H1 (cell line): ENCODE measurements at regions not wholly inside any gene's neighbourhood (a gene's known extent, or its start where the extent isn't known, plus 50 kb on each side); places are given as distances from the start of the nearest gene placed in this dataset.

Experiments
- CTCF ChIA-PET: fragments of 300-600 bp; sonication (Branson Sonifier 250); formaldehyde crosslinking; loops from one replicate; lab custom pipeline; 2021; ENCODE audit not compliant: partially characterized antibody; lab: Charles Lee
- POLR2A ChIA-PET: fragments of 300-600 bp; sonication (Branson Sonifier 250); formaldehyde crosslinking; loops from one replicate; lab custom pipeline; 2021; ENCODE audit warnings: inconsistent platforms; ENCODE audit not compliant: partially characterized antibody; lab: Charles Lee
- DNase-seq, 2 experiments: peaks; one replicate each; pipeline versions ENCODE4 v3.0.0 to v3.0.0-alpha.2; 2010 to 2022; ENCODE audit warnings: low spot score in 2 of 2, low read depth in 1 of 2, mixed read lengths in 1 of 2
- FAIRE-seq: peaks from 2 replicates; lab custom pipeline; 2011; peaks lifted over from hg19 to GRCh38; lab: Jason Lieb, UNC
- H2AFZ ChIP-seq: 2 replicates; pipeline ENCODE4 v1.8.1; 2012; ENCODE audit warnings: low read length, inconsistent platforms
- H2AK5ac ChIP-seq: 2 replicates; pipeline ENCODE4 v1.6.1; 2013; ENCODE audit warnings: low read depth, low read length
- H2BK120ac ChIP-seq: replicated peaks from 2 replicates; pipeline ENCODE3; 2013; ENCODE audit warnings: low read depth, low read length, inconsistent platforms
- H2BK12ac ChIP-seq: 2 replicates; pipeline ENCODE4 v1.6.1; 2013; ENCODE audit warnings: low read depth, low read length
- H2BK15ac ChIP-seq: 2 replicates; pipeline ENCODE4 v1.6.1; 2013; ENCODE audit warnings: low read length
- H2BK20ac ChIP-seq: 2 replicates; pipeline ENCODE4 v1.6.1; 2013; ENCODE audit warnings: low read length
- H2BK5ac ChIP-seq: 2 replicates; pipeline ENCODE4 v1.6.1; 2013; ENCODE audit warnings: low read depth, low read length
- H3K14ac ChIP-seq: 2 replicates; pipeline ENCODE4 v1.6.1; 2013; ENCODE audit warnings: inconsistent platforms; ENCODE audit not compliant: insufficient read length
- H3K18ac ChIP-seq: 2 replicates; pipeline ENCODE4 v1.6.1; 2013; ENCODE audit warnings: low read length; ENCODE audit errors: extremely low read depth
- H3K23ac ChIP-seq: 2 replicates; pipeline ENCODE4 v1.6.1; 2013; ENCODE audit warnings: inconsistent platforms; ENCODE audit not compliant: insufficient read length
- H3K23me2 ChIP-seq: 2 replicates; pipeline ENCODE4 v1.6.1; 2013; ENCODE audit warnings: low read depth, low read length
- H3K27ac ChIP-seq: 2 replicates; pipeline ENCODE4 v1.6.1; 2011; ENCODE audit warnings: low read depth, low read length, inconsistent platforms
- H3K27me3 ChIP-seq, 4 experiments: replicated peaks in 1 of 4; 1 replicate in 1 of 4; 2 replicates in 3 of 4; pipeline versions ENCODE4 v1.6.1 to v1.8.1; 2011 to 2013; ENCODE audit warnings: low read length in 3 of 4, mild to moderate bottlenecking in 3 of 4, inconsistent platforms in 2 of 4, mixed read lengths in 2 of 4, moderate library complexity in 1 of 4; ENCODE audit not compliant: control insufficient read depth in 3 of 4, insufficient read depth in 3 of 4; ENCODE audit errors: extremely low read depth in 1 of 4
- H3K36me3 ChIP-seq, 4 experiments: 2 replicates each; pipeline versions ENCODE4 v1.6.1 to v1.8.1; 2011 to 2013; ENCODE audit warnings: mild to moderate bottlenecking in 4 of 4, low read length in 3 of 4, moderate library complexity in 2 of 4, control low read depth in 1 of 4, inconsistent platforms in 1 of 4; ENCODE audit not compliant: insufficient read depth in 4 of 4, control insufficient read depth in 2 of 4
- H3K4ac ChIP-seq: replicated peaks from 2 replicates; pipeline ENCODE3; 2013; ENCODE audit warnings: low read length, low read depth, mixed read lengths, inconsistent platforms; ENCODE audit not compliant: insufficient read length
- H3K4me1 ChIP-seq, 4 experiments: replicated peaks in 1 of 4; 1 replicate in 1 of 4; 2 replicates in 3 of 4; pipeline versions ENCODE4 v1.6.1 to v1.8.1; 2011 to 2013; ENCODE audit warnings: low read length in 3 of 4, inconsistent platforms in 2 of 4, mixed read lengths in 1 of 4; ENCODE audit not compliant: insufficient read depth in 4 of 4, control insufficient read depth in 3 of 4
- H3K4me2 ChIP-seq, 2 experiments: 2 replicates each; pipeline versions ENCODE4 v1.6.1 to v1.8.1; 2011 to 2013; ENCODE audit warnings: low read depth in 2 of 2, low read length in 2 of 2, control low read depth in 1 of 2, inconsistent platforms in 1 of 2, mild to moderate bottlenecking in 1 of 2; ENCODE audit not compliant: insufficient read depth in 1 of 2
- H3K4me3 ChIP-seq, 4 experiments: fragments of 200-600, 300-600 bp in 1 of 4; sonication (generic), shearing (Covaris generic), sonication (Bioruptor Twin) in 1 of 4; 2 replicates each; pipeline versions ENCODE4 v1.5.1 to v1.8.1; 2011 to 2016; ENCODE audit warnings: low read length in 4 of 4, low read depth in 3 of 4, control low read depth in 2 of 4, inconsistent platforms in 2 of 4, mild to moderate bottlenecking in 2 of 4, mixed read lengths in 1 of 4, moderate library complexity in 1 of 4; ENCODE audit not compliant: insufficient read depth in 2 of 4; ENCODE audit errors: extremely low read depth in 1 of 4
- H3K56ac ChIP-seq: replicated peaks from 2 replicates; pipeline ENCODE3; 2013; ENCODE audit warnings: low read depth, mild to moderate bottlenecking, mixed read lengths, low read length, inconsistent platforms; ENCODE audit not compliant: insufficient read length
- H3K79me1 ChIP-seq: 2 replicates; pipeline ENCODE4 v1.6.1; 2013; ENCODE audit warnings: low read depth, low read length, control low read depth
- H3K79me2 ChIP-seq, 2 experiments: 2 replicates each; pipeline versions ENCODE4 v1.6.1 to v1.8.1; 2012 to 2013; ENCODE audit warnings: low read length in 2 of 2, mild to moderate bottlenecking in 2 of 2, inconsistent platforms in 1 of 2; ENCODE audit not compliant: insufficient read depth in 2 of 2, control insufficient read depth in 1 of 2
- H3K9ac ChIP-seq, 4 experiments: replicated peaks in 1 of 4; 1 replicate in 1 of 4; 2 replicates in 3 of 4; pipeline versions ENCODE4 v1.6.1 to v1.8.1; 2011 to 2013; ENCODE audit warnings: low read depth in 3 of 4, low read length in 3 of 4, control low read depth in 2 of 4, mild to moderate bottlenecking in 2 of 4, moderate library complexity in 2 of 4, inconsistent platforms in 1 of 4; ENCODE audit errors: extremely low read depth in 1 of 4
- H3K9me3 ChIP-seq, 2 experiments: 2 replicates each; pipeline versions ENCODE4 v1.6.1 to v1.8.1; 2012 to 2013; ENCODE audit warnings: mild to moderate bottlenecking in 2 of 2, moderate library complexity in 2 of 2, control low read depth in 1 of 2, inconsistent platforms in 1 of 2, low read depth in 1 of 2, low read length in 1 of 2, mixed read lengths in 1 of 2; ENCODE audit not compliant: insufficient read depth in 2 of 2
- H4K20me1 ChIP-seq, 2 experiments: replicated peaks in 1 of 2; 2 replicates each; pipeline versions ENCODE3 to v1.8.1; 2011 to 2013; ENCODE audit warnings: inconsistent platforms in 2 of 2, low read length in 2 of 2, mild to moderate bottlenecking in 1 of 2; ENCODE audit not compliant: insufficient read depth in 2 of 2, control insufficient read depth in 1 of 2
- H4K5ac ChIP-seq: 2 replicates; pipeline ENCODE4 v1.6.1; 2013; ENCODE audit warnings: low read length, low read depth, mixed read lengths, inconsistent platforms; ENCODE audit not compliant: insufficient read length
- H4K8ac ChIP-seq: 2 replicates; pipeline ENCODE4 v1.8.0; 2013; ENCODE audit warnings: mild to moderate bottlenecking, moderate library complexity, low read length, inconsistent platforms; ENCODE audit not compliant: insufficient read depth; ENCODE audit errors: extremely low read depth
- H4K91ac ChIP-seq: replicated peaks from 2 replicates; pipeline ENCODE3; 2013; ENCODE audit warnings: low read length, mixed read lengths, inconsistent platforms; ENCODE audit not compliant: insufficient read length
- CREB1 ChIP-seq: IDR thresholded peaks from 2 replicates; pipeline ENCODE4 v1.6.1; 2012; ENCODE audit warnings: inconsistent platforms
- EGR1 ChIP-seq: IDR thresholded peaks from 2 replicates; pipeline ENCODE4 v1.6.1; 2011; ENCODE audit warnings: low read depth, low read length, borderline replicate concordance
- EZH2 ChIP-seq: fragments of 200-600 bp; sonication (generic); IDR thresholded peaks from 2 replicates; pipeline ENCODE4 v1.7.1; 2012; ENCODE audit warnings: low read depth, mild to moderate bottlenecking, moderate library complexity, low read length, inconsistent platforms; ENCODE audit not compliant: severe bottlenecking
- KDM4A ChIP-seq: IDR thresholded peaks from one replicate; pipeline ENCODE4 v1.7.1; 2012; ENCODE audit warnings: low read depth, mild to moderate bottlenecking, moderate library complexity, low read length, inconsistent platforms; ENCODE audit not compliant: severe bottlenecking
- RAD21 ChIP-seq, 2 experiments: IDR thresholded peaks in 1 of 2; conservative IDR thresholded peaks in 1 of 2; 2 replicates each; pipeline ENCODE4 v1.6.1; 2011; ENCODE audit warnings: low read depth in 2 of 2, low read length in 2 of 2, improper control_type of control experiment in 1 of 2, inconsistent platforms in 1 of 2, mild to moderate bottlenecking in 1 of 2, moderate library complexity in 1 of 2
- RBBP5 ChIP-seq: IDR thresholded peaks from 2 replicates; pipeline ENCODE4 v1.7.1; 2012; ENCODE audit warnings: low read depth, mild to moderate bottlenecking, inconsistent platforms, low read length, moderate library complexity, borderline replicate concordance
- RXRA ChIP-seq: IDR thresholded peaks from 2 replicates; pipeline ENCODE4 v1.6.1; 2011; ENCODE audit warnings: low read depth, mild to moderate bottlenecking, low read length, moderate library complexity; ENCODE audit not compliant: insufficient read depth
- TBP ChIP-seq: IDR thresholded peaks from 2 replicates; pipeline ENCODE4 v1.6.1; 2011; ENCODE audit warnings: low read depth, low read length, improper control_type of control experiment
- WGBS, 2 experiments: shearing (Covaris generic) in 1 of 2; methylation state at CpG; one replicate each; pipeline versions ENCODE4 v1.1.6 to v1.1.7; 2013 to 2015; ENCODE audit warnings: low lambda C conversion rate in 2 of 2, mixed read lengths in 2 of 2, inconsistent platforms in 1 of 2, low coverage in 1 of 2, missing lambda C conversion rate in 1 of 2; ENCODE audit not compliant: insufficient replicate concordance in 2 of 2, insufficient coverage in 1 of 2, insufficient read length in 1 of 2; ENCODE audit errors: extremely low coverage in 1 of 2, missing lambda C conversion rate in 1 of 2; 5-methylcytosine and 5-hydroxymethylcytosine counted together
- TF ChIP-seq, protein P1 (sequence below): IDR thresholded peaks from 2 replicates; pipeline ENCODE4 v1.6.1; 2011; ENCODE audit warnings: low read length, improper control_type of control experiment
- TF ChIP-seq, protein P2 (sequence below), 3 experiments: IDR thresholded peaks; 1 replicate in 2 of 3; 2 replicates in 1 of 3; pipeline versions ENCODE4 v1.5.1 to v1.6.1; 2011; ENCODE audit warnings: low read length in 3 of 3, mild to moderate bottlenecking in 3 of 3, inconsistent platforms in 2 of 3, low read depth in 1 of 3, moderate library complexity in 1 of 3; ENCODE audit not compliant: insufficient read depth in 1 of 3; ENCODE audit errors: control extremely low read depth in 1 of 3

DNA sequence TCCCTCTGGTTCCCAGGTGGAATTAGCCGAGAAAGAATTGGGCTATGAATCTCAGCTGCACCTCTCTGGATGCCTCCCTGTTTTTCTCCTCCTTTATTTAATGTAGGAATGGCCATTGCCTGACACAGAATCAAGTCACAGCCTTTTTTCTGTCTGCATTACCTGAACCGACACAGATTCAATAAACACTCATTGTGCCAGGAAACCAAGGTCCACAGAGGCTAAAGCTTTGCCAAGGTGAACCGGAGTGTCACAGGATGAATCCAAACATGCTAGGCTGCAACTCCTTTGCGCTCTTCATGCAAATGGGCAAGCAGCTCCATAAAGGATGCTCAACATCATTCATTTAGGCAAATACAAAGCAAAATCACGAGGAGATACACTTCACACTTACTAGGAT is 199.8 kb upstream of the AGTR2 start:
- no peaks in the 10 kb centered on the region for H3K36me3 ChIP-seq
- no peak overlapping the region for H2BK5ac ChIP-seq
- H3K27ac ChIP-seq = no peak overlapping the region
- H3K4ac ChIP-seq = no peak overlapping the region
- ChIA-PET CTCF (interaction anchor here (1.2 kb wide), 1 partner anchor 18 kb away, joined by 3 read pairs; no protein-coding TSS in a partner anchor), POLR2A (no interaction called here)
- H4K8ac ChIP-seq = no peak overlapping the region
- H2AFZ ChIP-seq = peak overlapping the region; percentile 22; the same call in 1 of the 2 replicates
- no peak overlapping the region for H3K23ac ChIP-seq
- peaks cover 0 to 5% (median 4%) of the 10 kb centered on the region in 4 experiments; a peak in 2 of 7 replicates for H3K4me1 ChIP-seq
- no peak overlapping the region for H4K5ac ChIP-seq
- H4K20me1 ChIP-seq = no peaks in the 10 kb centered on the region
- H3K27me3 ChIP-seq = no peaks in the 10 kb centered on the region
- H3K79me2 ChIP-seq = peaks cover 10 to 29% of the 10 kb centered on the region in 2 experiments
- FAIRE-seq (no peak), DNase-seq (no peak)
- no peaks in the 10 kb centered on the region for H3K9me3 ChIP-seq
- H3K23me2 ChIP-seq = no peaks in the 10 kb centered on the region
- no peak overlapping the region for H3K4me3 ChIP-seq
- no peak overlapping the region for H3K18ac ChIP-seq
- H3K4me2 ChIP-seq = peak overlapping the region; percentile 28 to 83; a peak in 3 of 4 replicates
- 88% methylated on average over 5 of the region's 5 CpGs; no CpG with 5 or more reads in 1 of the 2 experiments for WGBS, 2 experiments
- no peak overlapping the region for H3K56ac ChIP-seq
- H2BK20ac ChIP-seq = no peak overlapping the region
- no peak overlapping the region for H4K91ac ChIP-seq
- no peaks in the 10 kb centered on the region; the same call in 1 of the 2 replicates for H3K79me1 ChIP-seq
- no peak overlapping the region for H2BK12ac ChIP-seq
- H3K14ac ChIP-seq = no peak overlapping the region
- no peak overlapping the region for H2BK15ac ChIP-seq
- no peak overlapping the region for H2AK5ac ChIP-seq
- no peak overlapping the region for H2BK120ac ChIP-seq
- no peak overlapping the region for H3K9ac ChIP-seq
- TF ChIP-seq, protein P1, sequence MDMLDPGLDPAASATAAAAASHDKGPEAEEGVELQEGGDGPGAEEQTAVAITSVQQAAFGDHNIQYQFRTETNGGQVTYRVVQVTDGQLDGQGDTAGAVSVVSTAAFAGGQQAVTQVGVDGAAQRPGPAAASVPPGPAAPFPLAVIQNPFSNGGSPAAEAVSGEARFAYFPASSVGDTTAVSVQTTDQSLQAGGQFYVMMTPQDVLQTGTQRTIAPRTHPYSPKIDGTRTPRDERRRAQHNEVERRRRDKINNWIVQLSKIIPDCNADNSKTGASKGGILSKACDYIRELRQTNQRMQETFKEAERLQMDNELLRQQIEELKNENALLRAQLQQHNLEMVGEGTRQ = no peak
- TF ChIP-seq EZH2 (no peak), KDM4A (no peak), EGR1 (no peak), RAD21 (IDR thresholded peaks at IDR 0.05 in 1 of 2, conservative IDR thresholded peaks at IDR 0.05 in 1 of 2; ENCODE audit: low read depth in 2 of 2, low read length in 2 of 2) (no peak), RXRA (no peak), RBBP5 (no peak), CREB1 (no peak), TBP (no peak)
- TF ChIP-seq, protein P2, sequence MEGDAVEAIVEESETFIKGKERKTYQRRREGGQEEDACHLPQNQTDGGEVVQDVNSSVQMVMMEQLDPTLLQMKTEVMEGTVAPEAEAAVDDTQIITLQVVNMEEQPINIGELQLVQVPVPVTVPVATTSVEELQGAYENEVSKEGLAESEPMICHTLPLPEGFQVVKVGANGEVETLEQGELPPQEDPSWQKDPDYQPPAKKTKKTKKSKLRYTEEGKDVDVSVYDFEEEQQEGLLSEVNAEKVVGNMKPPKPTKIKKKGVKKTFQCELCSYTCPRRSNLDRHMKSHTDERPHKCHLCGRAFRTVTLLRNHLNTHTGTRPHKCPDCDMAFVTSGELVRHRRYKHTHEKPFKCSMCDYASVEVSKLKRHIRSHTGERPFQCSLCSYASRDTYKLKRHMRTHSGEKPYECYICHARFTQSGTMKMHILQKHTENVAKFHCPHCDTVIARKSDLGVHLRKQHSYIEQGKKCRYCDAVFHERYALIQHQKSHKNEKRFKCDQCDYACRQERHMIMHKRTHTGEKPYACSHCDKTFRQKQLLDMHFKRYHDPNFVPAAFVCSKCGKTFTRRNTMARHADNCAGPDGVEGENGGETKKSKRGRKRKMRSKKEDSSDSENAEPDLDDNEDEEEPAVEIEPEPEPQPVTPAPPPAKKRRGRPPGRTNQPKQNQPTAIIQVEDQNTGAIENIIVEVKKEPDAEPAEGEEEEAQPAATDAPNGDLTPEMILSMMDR (IDR thresholded peaks at IDR 0.05; ENCODE audit: control extremely low read depth in 1 of 3, insufficient read depth in 1 of 3, low read depth in 1 of 3, low read length in 3 of 3) = no peak
